Left lung (tissue), 4 donors: ENCODE measurements at regions not wholly inside any gene's neighbourhood (a gene's known extent, or its start where the extent isn't known, plus 50 kb on each side); places are given as distances from the start of the nearest gene placed in this dataset.

ENCODE experiments used
- ATAC-seq: fragments of 200-7000 bp; cut with Tn5 transposase; one replicate; pipeline ENCODE4 v1.9.1; 2020; ENCODE audit warnings: moderate library complexity
- DNase-seq, 4 donors: peaks; one replicate each; pipeline ENCODE4 v3.0.0-alpha.2; 2013 to 2020
- H3K27ac ChIP-seq, 2 donors: fragments of 200-600 bp; sonication (generic) in 1 of 2; one replicate each; pipeline versions ENCODE4 v1.5.0 to v1.8.0; 2020 to 2021
- H3K27me3 ChIP-seq, 2 donors: fragments of 200-600 bp; sonication (generic) in 1 of 2; one replicate each; pipeline versions ENCODE4 v1.5.0 to v1.8.0; 2020 to 2021
- H3K36me3 ChIP-seq, 2 donors: fragments of 200-600 bp; sonication (generic) in 1 of 2; one replicate each; pipeline versions ENCODE4 v1.5.0 to v1.8.0; 2020 to 2021
- H3K4me1 ChIP-seq, 2 donors: fragments of 200-600 bp; one replicate each; pipeline ENCODE4 v1.8.0; 2021
- H3K4me3 ChIP-seq, 2 donors: fragments of 200-600 bp; sonication (generic) in 1 of 2; one replicate each; pipeline versions ENCODE4 v1.5.0 to v1.8.0; 2020 to 2021; ENCODE audit warnings: mild to moderate bottlenecking in 1 of 2
- H3K9me3 ChIP-seq, 2 donors: fragments of 200-600 bp; sonication (generic) in 1 of 2; one replicate each; pipeline versions ENCODE4 v1.5.0 to v1.8.0; 2020 to 2021
- intact Hi-C, 2 donors: fragments of 100-400 bp; cut with DNase I; formaldehyde crosslinking; loops; one replicate each; pipeline versions ENCODE4 v1.11.2 to v1.14.2; 2022
- TF ChIP-seq, protein P1 (sequence below), 2 donors: fragments of 200-600 bp; sonication (generic) in 1 of 2; IDR thresholded peaks; one replicate each; pipeline versions ENCODE4 v1.5.0 to v1.8.0; 2021; ENCODE audit warnings: antibody characterized with exemption in 2 of 2
- donor health status: DM: no; HTN: yes; CAD: no.
- donor health status: DM: no; HTN: no; CAD: no.

- Histone ChIP-seq H3K36me3 (no peaks in the 10 kb centered on the region), H3K27ac (no peak overlapping the region), H3K4me3 (no peak overlapping the region), H3K27me3 (no peaks in the 10 kb centered on the region), H3K4me1 (no peaks in the 10 kb centered on the region), H3K9me3 (no peaks in the 10 kb centered on the region)
- ATAC-seq (no peak), DNase-seq (no peak)
- TF ChIP-seq, protein P1, sequence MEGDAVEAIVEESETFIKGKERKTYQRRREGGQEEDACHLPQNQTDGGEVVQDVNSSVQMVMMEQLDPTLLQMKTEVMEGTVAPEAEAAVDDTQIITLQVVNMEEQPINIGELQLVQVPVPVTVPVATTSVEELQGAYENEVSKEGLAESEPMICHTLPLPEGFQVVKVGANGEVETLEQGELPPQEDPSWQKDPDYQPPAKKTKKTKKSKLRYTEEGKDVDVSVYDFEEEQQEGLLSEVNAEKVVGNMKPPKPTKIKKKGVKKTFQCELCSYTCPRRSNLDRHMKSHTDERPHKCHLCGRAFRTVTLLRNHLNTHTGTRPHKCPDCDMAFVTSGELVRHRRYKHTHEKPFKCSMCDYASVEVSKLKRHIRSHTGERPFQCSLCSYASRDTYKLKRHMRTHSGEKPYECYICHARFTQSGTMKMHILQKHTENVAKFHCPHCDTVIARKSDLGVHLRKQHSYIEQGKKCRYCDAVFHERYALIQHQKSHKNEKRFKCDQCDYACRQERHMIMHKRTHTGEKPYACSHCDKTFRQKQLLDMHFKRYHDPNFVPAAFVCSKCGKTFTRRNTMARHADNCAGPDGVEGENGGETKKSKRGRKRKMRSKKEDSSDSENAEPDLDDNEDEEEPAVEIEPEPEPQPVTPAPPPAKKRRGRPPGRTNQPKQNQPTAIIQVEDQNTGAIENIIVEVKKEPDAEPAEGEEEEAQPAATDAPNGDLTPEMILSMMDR (IDR thresholded peaks at IDR 0.05), result no peak
- intact Hi-C loops, result no loop called here
Measured at GRCh38 chr3:124138148-124138547, 146.2 kb upstream of the ROPN1 start.

DNA sequence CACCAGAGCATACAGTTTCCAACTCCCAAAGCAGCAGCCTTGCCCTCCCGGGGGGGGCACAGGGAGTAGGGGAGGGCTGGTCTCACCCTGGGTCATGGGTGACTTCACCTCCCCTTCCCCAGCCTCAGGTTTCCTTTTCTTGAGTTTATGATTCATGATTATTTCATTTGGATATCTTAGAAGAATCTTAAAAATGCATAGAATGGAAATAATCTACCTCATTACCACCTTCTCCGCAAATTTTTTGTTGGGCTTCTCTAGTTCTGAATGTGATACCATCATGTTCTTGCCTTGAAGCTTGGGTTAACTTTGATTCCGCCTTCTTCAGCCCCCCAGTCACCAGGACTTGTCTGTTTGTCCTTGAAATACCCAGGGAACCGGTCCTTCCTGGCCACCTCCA, 148.8 kb upstream of the ROPN1 start:
- no peak overlapping the region for H3K4me3 ChIP-seq
- intact Hi-C loops, result no loop called here
- DNase-seq, result no peak
- H3K27ac ChIP-seq, result no peak overlapping the region
- no peaks in the 10 kb centered on the region for H3K9me3 ChIP-seq
- H3K27me3 ChIP-seq, result no peaks in the 10 kb centered on the region
- no peak for ATAC-seq
- H3K36me3 ChIP-seq, result no peaks in the 10 kb centered on the region
- no peaks in the 10 kb centered on the region for H3K4me1 ChIP-seq
- TF ChIP-seq, protein P1 (IDR thresholded peaks at IDR 0.05), result no peak

DNA sequence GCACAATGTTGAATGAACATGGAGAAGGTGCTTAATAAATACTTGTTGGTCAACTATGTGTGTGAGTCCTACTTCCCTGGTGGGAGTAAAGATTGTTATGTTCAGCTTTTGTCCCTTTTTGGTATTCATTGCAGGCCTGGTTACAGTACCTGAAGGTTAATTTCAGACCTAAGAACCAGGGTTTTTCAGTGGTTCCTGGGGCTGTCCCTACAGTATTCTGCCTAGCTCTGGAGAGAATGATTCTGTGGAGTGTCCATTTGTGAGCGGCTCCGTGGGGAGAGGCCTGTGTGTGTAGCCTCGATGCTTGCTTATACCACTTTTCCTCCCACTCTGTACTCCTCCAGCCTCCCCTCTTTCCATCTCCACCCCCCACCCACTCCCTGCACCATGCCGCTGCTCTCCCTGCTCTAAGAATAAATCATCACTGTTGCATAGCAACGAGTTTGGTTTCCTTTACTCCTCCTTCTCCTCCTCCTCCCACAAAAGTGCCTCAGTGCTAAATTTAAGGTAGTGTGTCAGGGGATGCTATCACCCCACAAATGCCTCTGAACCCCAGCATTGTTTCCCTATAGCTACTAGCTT, 150.6 kb upstream of the ROPN1 start:
- no peaks in the 10 kb centered on the region for H3K27me3 ChIP-seq
- no peak for DNase-seq
- H3K36me3 ChIP-seq, result no peaks in the 10 kb centered on the region
- H3K4me3 ChIP-seq, result no peak overlapping the region
- H3K9me3 ChIP-seq, result no peaks in the 10 kb centered on the region
- no peak overlapping the region for H3K27ac ChIP-seq
- H3K4me1 ChIP-seq, result no peaks in the 10 kb centered on the region
- intact Hi-C loops, result no loop called here
- no peak for ATAC-seq
- TF ChIP-seq, protein P1 (IDR thresholded peaks at IDR 0.05), result no peak

GRCh38 chr3:124143047-124143446, 151.1 kb upstream of the ROPN1 start:
- Histone ChIP-seq H3K4me3 (no peak overlapping the region), H3K9me3 (no peaks in the 10 kb centered on the region), H3K27ac (no peak overlapping the region), H3K36me3 (no peaks in the 10 kb centered on the region), H3K27me3 (no peaks in the 10 kb centered on the region), H3K4me1 (no peaks in the 10 kb centered on the region)
- TF ChIP-seq, protein P1 (IDR thresholded peaks at IDR 0.05), result no peak
- intact Hi-C loops, result no loop called here
- ATAC-seq, result no peak
- no peak for DNase-seq

- ATAC-seq, result no peak
- no peak overlapping the region for H3K27ac ChIP-seq
Measured at GRCh38 chr3:124144035-124144814, 152.3 kb upstream of the ROPN1 start.

More at GRCh38 chr3:124144035-124144814, 152.3 kb upstream of the ROPN1 start:
- intact Hi-C loops, result no loop called here
- Histone ChIP-seq H3K36me3 (no peaks in the 10 kb centered on the region), H3K4me3 (no peak overlapping the region), H3K9me3 (no peaks in the 10 kb centered on the region), H3K4me1 (no peaks in the 10 kb centered on the region), H3K27me3 (no peaks in the 10 kb centered on the region)
- TF ChIP-seq, protein P1 (IDR thresholded peaks at IDR 0.05), result no peak
- DNase-seq, result no peak
